ENCODE measurements at regions not wholly inside any gene's neighbourhood (a gene's known extent, or its start where the extent isn't known, plus 50 kb on each side); places are given as distances from the start of the nearest gene placed in this dataset.

- TF ChIP-seq CTCF (IDR thresholded peaks at IDR 0.05): no peak
- no peak for TF ChIP-seq POLR2A (IDR thresholded peaks at IDR 0.05)
Measured at GRCh38 chr2:35184471-35184870, 1171.1 kb upstream of the CRIM1 start.
